ENCODE measurements at regions not wholly inside any gene's neighbourhood (a gene's known extent, or its start where the extent isn't known, plus 50 kb on each side); places are given as distances from the start of the nearest gene placed in this dataset.
"Not testable (repeated sequence)": the region's sequence is repeated elsewhere in the genome, so short reads cannot be mapped to it uniquely, and the experiment has no call there.

DNA sequence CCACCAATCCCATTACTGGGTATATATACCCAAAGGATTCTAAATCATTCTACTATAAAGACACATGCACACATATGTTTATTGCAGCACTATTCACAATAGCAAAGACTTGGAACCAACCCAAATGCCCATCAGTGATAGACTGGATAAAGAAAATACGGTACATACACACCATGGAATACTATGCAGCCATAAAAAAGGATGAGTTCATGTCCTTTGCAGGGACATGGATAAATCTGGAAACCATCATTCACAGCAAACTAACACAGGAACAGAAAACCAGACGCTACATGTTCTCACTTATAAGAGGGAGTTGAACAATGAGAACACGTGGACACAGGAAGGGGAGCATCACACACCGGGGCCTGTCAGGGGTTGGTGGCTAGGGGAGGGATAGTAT lies 154.3 kb downstream of the TPBG start:
- H3K27ac ChIP-seq (ENCODE audit: low read length); ATAC-seq; intact Hi-C loops (cut with DNase I): not testable (repeated sequence)

DNA sequence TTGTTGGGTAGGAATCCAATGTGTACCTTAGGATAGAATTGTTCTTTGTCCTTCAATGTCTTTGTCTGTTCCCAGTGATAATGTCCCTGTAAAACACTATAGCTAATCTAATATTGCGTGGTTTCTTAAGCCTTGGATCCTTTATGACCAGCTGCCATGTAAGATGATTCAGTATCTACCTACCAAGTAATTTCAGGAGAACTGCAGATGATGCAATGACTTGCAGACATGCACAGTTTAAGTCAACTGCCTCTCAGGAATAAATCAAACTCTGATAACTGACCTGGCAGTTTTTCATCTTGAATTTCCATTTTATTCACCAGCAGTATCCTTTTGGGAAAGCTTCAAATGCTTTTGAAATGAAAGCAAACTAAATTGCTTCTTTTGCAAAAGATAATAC lies 157.8 kb downstream of the TPBG start:
- intact Hi-C loops (cut with DNase I), result no loop called here
- H3K27me3 ChIP-seq (ENCODE audit: control insufficient read depth, insufficient read depth), result no peaks in the 10 kb centered on the region
- ATAC-seq (no peak), DNase-seq (no peak)
- no peak overlapping the region for H3K27ac ChIP-seq (ENCODE audit: low read length)
- WGBS, result 74% methylated on average over 1 of the region's 1 CpG
- H3K4me3 ChIP-seq (ENCODE audit: low read length), result no peak overlapping the region
- H3K9me3 ChIP-seq (ENCODE audit: control insufficient read depth, low read length), result no peaks in the 10 kb centered on the region
- no peaks in the 10 kb centered on the region for H3K4me1 ChIP-seq (ENCODE audit: control insufficient read depth, insufficient read depth, low read length)

More for the DNA sequence above, 154.3 kb downstream of the TPBG start:
- 83% methylated on average over 4 of the region's 4 CpGs for WGBS
- DNase-seq; H3K9me3 ChIP-seq (ENCODE audit: control insufficient read depth, low read length); H3K4me3 ChIP-seq (ENCODE audit: low read length); H3K4me1 ChIP-seq (ENCODE audit: control insufficient read depth, insufficient read depth, low read length); H3K27me3 ChIP-seq (ENCODE audit: control insufficient read depth, insufficient read depth): not testable (repeated sequence)

- no peak overlapping the region for H3K27ac ChIP-seq (ENCODE audit: low read length)
- no peak overlapping the region for H3K4me3 ChIP-seq (ENCODE audit: low read length)
- DNase-seq (no peak), ATAC-seq (no peak)
- H3K4me1 ChIP-seq (ENCODE audit: control insufficient read depth, insufficient read depth, low read length), result no peaks in the 10 kb centered on the region
- intact Hi-C loops (cut with DNase I), result no loop called here
- 73% methylated on average over 2 of the region's 2 CpGs for WGBS
- no peaks in the 10 kb centered on the region for H3K27me3 ChIP-seq (ENCODE audit: control insufficient read depth, insufficient read depth)
- no peaks in the 10 kb centered on the region for H3K9me3 ChIP-seq (ENCODE audit: control insufficient read depth, low read length)
Observed at GRCh38 chr6:82521861-82522260, 158.2 kb downstream of the TPBG start.

GRCh38 chr6:82524031-82524430 lies 160.4 kb downstream of the TPBG start:
- no peak for ATAC-seq
- Histone ChIP-seq H3K27ac (ENCODE audit: low read length) (no peak overlapping the region), H3K4me3 (ENCODE audit: low read length) (no peak overlapping the region), H3K9me3 (ENCODE audit: control insufficient read depth, low read length) (no peaks in the 10 kb centered on the region), H3K27me3 (ENCODE audit: control insufficient read depth, insufficient read depth) (no peaks in the 10 kb centered on the region), H3K4me1 (ENCODE audit: control insufficient read depth, insufficient read depth, low read length) (no peaks in the 10 kb centered on the region)
- WGBS, result 70% methylated on average over 8 of the region's 8 CpGs
- intact Hi-C loops (cut with DNase I), result no loop called here
- DNase-seq, result peak in 1 of 3 donors; percentile 14

DNA sequence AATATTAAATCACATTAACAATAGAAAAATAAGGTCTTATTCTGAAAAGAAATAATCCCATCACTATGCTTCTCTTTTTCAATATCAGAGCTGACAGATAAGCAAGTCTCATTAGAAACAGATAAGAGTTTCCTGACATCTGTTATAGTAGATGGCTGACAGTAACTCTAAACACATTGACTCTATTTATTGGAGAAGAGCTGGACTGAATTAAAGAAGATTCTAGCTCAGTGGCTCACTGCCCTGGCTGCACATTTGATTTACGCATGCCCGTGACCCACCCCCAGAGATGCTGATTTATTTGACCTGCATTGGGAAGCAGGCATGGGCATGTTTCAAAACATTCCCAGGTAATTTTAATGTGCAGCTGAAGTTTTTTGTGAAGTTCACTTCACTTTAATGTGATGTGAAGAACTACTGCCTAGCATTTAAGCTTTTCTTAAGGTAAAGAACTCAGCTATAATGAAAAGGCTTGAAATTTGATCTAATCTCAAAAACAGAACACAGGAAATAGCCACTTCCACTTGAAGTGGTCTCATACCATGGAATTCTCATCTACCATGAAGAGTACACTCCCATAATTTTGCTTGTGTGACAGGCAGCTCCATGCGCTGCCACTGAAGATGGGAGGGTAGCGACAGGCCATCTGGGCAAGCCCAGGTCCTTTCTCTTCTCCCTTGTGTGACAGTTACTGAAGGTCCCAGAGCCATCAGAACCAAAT lies 162.3 kb downstream of the TPBG start:
- no peak for DNase-seq
- Histone ChIP-seq H3K4me1 (ENCODE audit: control insufficient read depth, insufficient read depth, low read length) (no peaks in the 10 kb centered on the region), H3K9me3 (ENCODE audit: control insufficient read depth, low read length) (no peaks in the 10 kb centered on the region), H3K27ac (ENCODE audit: low read length) (no peak overlapping the region), H3K27me3 (ENCODE audit: control insufficient read depth, insufficient read depth) (no peaks in the 10 kb centered on the region), H3K4me3 (ENCODE audit: low read length) (no peak overlapping the region)
- no peak for ATAC-seq
- intact Hi-C loops (cut with DNase I), result no loop called here
- 69% methylated on average over 4 of the region's 4 CpGs for WGBS

GRCh38 chr6:82529960-82530460 lies 166.4 kb downstream of the TPBG start:
- DNase-seq; intact Hi-C loops (cut with DNase I); H3K27me3 ChIP-seq (ENCODE audit: control insufficient read depth, insufficient read depth); H3K9me3 ChIP-seq (ENCODE audit: control insufficient read depth, low read length); H3K4me1 ChIP-seq (ENCODE audit: control insufficient read depth, insufficient read depth, low read length); ATAC-seq; H3K27ac ChIP-seq (ENCODE audit: low read length); H3K4me3 ChIP-seq (ENCODE audit: low read length): not testable (repeated sequence)
- 87% methylated on average over 2 of the region's 2 CpGs for WGBS

- no peaks in the 10 kb centered on the region for H3K9me3 ChIP-seq (ENCODE audit: control insufficient read depth, low read length)
- no peak overlapping the region for H3K4me3 ChIP-seq (ENCODE audit: low read length)
- no peaks in the 10 kb centered on the region for H3K27me3 ChIP-seq (ENCODE audit: control insufficient read depth, insufficient read depth)
- intact Hi-C loops (cut with DNase I), result no loop called here
- DNase-seq (no peak), ATAC-seq (no peak)
- H3K4me1 ChIP-seq (ENCODE audit: control insufficient read depth, insufficient read depth, low read length), result no peaks in the 10 kb centered on the region
- 70% methylated on average over 2 of the region's 2 CpGs for WGBS
- no peak overlapping the region for H3K27ac ChIP-seq (ENCODE audit: low read length)
Observed at GRCh38 chr6:82534876-82535275, 171.3 kb downstream of the TPBG start.

DNA sequence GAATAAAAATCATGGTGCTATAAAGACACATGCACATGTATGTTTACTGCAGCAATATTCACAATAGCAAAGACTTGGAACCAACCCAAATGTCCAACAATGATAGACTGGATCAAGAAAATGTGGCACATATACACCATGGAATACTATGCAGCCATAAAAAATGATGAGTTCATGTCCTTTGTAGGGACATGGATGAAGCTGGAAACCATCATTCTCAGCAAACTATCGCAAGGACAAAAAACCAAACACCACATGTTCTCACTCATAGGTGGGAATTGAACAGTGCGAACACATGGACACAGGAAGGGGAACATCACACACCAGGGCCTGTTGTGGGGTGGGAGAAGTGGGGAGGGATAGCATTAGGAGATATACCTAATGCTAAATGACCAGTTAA lies 185.9 kb downstream of the TPBG start:
- H3K27ac ChIP-seq (ENCODE audit: low read length); DNase-seq; H3K9me3 ChIP-seq (ENCODE audit: control insufficient read depth, low read length); H3K27me3 ChIP-seq (ENCODE audit: control insufficient read depth, insufficient read depth); H3K4me1 ChIP-seq (ENCODE audit: control insufficient read depth, insufficient read depth, low read length); ATAC-seq; intact Hi-C loops (cut with DNase I); H3K4me3 ChIP-seq (ENCODE audit: low read length): not testable (repeated sequence)
- 90% methylated on average over 2 of the region's 2 CpGs for WGBS

- ATAC-seq; H3K27ac ChIP-seq (ENCODE audit: low read length); H3K9me3 ChIP-seq (ENCODE audit: control insufficient read depth, low read length); H3K4me3 ChIP-seq (ENCODE audit: low read length); H3K27me3 ChIP-seq (ENCODE audit: control insufficient read depth, insufficient read depth); DNase-seq; H3K4me1 ChIP-seq (ENCODE audit: control insufficient read depth, insufficient read depth, low read length); intact Hi-C loops (cut with DNase I): not testable (repeated sequence)
- 74% methylated on average over 2 of the region's 2 CpGs for WGBS
Observed at GRCh38 chr6:82551311-82551710, 187.7 kb downstream of the TPBG start.

GRCh38 chr6:82551831-82552230 lies 188.2 kb downstream of the TPBG start:
- H3K9me3 ChIP-seq (ENCODE audit: control insufficient read depth, low read length), result no peaks in the 10 kb centered on the region
- ATAC-seq (no peak), DNase-seq (no peak)
- H3K27me3 ChIP-seq (ENCODE audit: control insufficient read depth, insufficient read depth), result no peaks in the 10 kb centered on the region
- no peaks in the 10 kb centered on the region for H3K4me1 ChIP-seq (ENCODE audit: control insufficient read depth, insufficient read depth, low read length)
- intact Hi-C loops (cut with DNase I), result no loop called here
- H3K4me3 ChIP-seq (ENCODE audit: low read length), result no peak overlapping the region
- H3K27ac ChIP-seq (ENCODE audit: low read length), result no peak overlapping the region
- 71% methylated on average over 7 of the region's 7 CpGs for WGBS

DNA sequence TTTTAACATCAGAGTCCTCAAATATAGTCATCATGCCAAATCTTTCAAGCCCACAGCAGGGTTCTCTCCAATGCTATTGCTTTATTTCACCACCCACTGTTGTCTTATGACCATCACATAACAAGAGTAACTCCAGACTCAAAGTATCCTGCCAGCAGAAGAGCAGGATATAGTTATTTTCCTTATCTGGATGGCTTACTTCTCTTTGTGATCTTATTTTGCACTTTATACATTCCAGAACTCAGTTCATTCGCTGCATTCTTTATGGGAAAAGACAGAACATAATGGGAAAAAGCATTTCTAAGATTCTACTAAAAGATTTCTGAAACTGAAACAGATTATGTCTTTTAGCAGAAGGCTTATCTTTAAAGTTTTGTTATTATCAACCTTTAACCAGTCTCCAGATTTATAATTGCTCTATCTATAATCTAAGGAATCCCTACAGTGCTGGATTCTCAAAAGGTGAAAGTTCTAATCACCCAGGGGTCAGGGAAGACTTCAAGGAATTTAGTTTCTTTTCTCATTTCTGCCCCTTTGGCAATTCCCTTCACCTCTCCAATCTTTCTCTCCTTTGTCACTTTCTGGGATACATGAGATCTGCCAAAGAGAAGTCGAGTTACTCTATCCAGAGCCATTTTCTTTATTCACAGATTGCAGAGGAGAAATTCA lies 190.4 kb downstream of the TPBG start:
- H3K27me3 ChIP-seq (ENCODE audit: control insufficient read depth, insufficient read depth), result no peaks in the 10 kb centered on the region
- no peaks in the 10 kb centered on the region for H3K4me1 ChIP-seq (ENCODE audit: control insufficient read depth, insufficient read depth, low read length)
- no peak for DNase-seq
- H3K4me3 ChIP-seq (ENCODE audit: low read length), result no peak overlapping the region
- no peak overlapping the region for H3K27ac ChIP-seq (ENCODE audit: low read length)
- intact Hi-C loops (cut with DNase I), result no loop called here
- no peak for ATAC-seq
- WGBS, result 46% methylated on average over 2 of the region's 2 CpGs
- no peaks in the 10 kb centered on the region for H3K9me3 ChIP-seq (ENCODE audit: control insufficient read depth, low read length)
